GM13976 (cell line): ENCODE measurements at regions not wholly inside any gene's neighbourhood (a gene's known extent, or its start where the extent isn't known, plus 50 kb on each side); places are given as distances from the start of the nearest gene placed in this dataset.

Experiments used
- DNase-seq: peaks from one replicate; pipeline ENCODE4 v3.0.0; 2012; ENCODE audit warnings: low spot score
- in situ Hi-C: fragments of 300-500 bp; cut with MboI; formaldehyde crosslinking; loops from one replicate; pipeline ENCODE4 v1.12.0; 2022; ENCODE audit warnings: low sequenced_read_pairs, mixed read lengths, inconsistent platforms; ENCODE audit not compliant: unreplicated experiment
- TF ChIP-seq, protein P1 (sequence below): IDR thresholded peaks from 2 replicates; pipeline ENCODE4 v1.5.1; 2012; ENCODE audit warnings: borderline replicate concordance, mild to moderate bottlenecking; ENCODE audit not compliant: insufficient read depth; ENCODE audit errors: extremely low read depth, missing control alignments, control extremely low read depth

DNA sequence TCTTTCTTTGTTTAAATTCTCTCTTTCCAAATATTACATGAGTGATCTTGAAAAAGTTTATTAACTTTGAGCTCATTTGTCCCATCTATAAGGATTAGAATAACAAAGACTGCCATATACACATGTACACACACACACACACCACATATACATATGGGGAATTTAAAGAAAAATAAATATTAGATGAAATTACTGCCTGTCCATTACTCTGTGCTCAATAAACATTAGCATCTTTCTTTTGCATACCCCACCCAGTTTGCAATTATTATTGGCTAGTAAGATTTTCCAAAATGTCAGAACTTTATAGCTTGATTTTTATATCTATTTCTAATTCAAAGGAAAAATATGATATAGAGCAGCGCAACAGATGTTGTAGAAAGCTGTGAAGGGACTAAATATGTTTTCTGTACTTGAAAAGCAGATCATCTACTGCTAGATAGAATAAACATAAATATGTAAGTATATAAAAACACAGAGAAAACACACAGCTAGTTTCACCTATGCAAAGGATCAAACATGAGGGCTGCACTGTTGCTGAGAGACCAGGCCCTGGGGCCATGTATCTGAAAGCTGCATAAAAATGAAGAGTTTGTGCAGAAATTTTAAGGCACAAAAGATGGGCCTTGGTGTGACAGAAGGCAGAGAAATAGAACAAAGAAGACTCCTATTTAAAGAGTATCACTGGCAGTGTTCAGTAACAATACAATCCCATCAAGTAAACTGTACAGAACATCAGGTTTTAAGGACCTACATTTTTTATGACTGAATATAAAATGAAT is 114.2 kb upstream of the NECTIN3 start:
- TF ChIP-seq, protein P1, sequence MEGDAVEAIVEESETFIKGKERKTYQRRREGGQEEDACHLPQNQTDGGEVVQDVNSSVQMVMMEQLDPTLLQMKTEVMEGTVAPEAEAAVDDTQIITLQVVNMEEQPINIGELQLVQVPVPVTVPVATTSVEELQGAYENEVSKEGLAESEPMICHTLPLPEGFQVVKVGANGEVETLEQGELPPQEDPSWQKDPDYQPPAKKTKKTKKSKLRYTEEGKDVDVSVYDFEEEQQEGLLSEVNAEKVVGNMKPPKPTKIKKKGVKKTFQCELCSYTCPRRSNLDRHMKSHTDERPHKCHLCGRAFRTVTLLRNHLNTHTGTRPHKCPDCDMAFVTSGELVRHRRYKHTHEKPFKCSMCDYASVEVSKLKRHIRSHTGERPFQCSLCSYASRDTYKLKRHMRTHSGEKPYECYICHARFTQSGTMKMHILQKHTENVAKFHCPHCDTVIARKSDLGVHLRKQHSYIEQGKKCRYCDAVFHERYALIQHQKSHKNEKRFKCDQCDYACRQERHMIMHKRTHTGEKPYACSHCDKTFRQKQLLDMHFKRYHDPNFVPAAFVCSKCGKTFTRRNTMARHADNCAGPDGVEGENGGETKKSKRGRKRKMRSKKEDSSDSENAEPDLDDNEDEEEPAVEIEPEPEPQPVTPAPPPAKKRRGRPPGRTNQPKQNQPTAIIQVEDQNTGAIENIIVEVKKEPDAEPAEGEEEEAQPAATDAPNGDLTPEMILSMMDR = no peak
- DNase-seq = no peak
- in situ Hi-C loops = no loop called here

DNA sequence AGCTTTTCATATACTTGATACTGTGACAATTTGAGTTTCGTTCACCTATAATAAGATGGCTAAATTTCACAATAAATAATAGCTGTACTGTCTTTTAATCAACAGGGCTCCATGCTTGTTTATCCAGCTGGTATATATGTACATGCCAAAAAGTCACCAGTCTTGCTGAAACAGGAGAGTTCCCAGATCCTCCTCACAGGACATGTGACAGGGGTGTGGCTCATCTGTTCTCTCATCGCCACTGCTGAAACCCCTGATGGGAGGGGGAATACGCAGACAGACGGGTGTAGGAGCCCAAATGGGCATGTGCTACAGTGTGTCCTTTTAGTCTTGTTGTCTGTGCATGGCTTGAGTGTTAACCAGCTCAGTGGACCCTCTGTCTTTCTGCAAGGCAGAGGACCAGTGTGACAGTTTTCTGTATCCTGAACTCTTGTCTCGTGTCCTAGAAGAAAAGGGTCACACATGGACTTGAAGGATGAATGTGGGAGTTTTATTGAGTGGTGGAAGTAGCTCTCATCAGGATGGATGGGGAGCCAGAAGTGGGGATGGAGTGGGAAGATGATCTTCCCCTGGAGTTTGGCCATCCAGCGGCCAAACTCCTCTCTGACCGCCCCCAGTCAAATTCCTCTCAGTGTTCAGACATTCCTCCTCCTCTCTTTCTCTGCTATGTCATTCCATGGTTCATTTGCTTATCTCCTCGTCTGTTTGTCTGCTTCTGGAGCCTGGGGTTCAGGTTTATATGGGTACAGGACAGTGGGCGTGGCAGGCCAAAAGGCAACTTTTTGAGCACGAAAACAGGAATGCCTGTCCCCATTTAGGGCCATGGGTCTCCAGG is 113.1 kb upstream of the NECTIN3 start:
- DNase-seq = no peak
- TF ChIP-seq, protein P1 = no peak
- in situ Hi-C loops = no loop called here

DNA sequence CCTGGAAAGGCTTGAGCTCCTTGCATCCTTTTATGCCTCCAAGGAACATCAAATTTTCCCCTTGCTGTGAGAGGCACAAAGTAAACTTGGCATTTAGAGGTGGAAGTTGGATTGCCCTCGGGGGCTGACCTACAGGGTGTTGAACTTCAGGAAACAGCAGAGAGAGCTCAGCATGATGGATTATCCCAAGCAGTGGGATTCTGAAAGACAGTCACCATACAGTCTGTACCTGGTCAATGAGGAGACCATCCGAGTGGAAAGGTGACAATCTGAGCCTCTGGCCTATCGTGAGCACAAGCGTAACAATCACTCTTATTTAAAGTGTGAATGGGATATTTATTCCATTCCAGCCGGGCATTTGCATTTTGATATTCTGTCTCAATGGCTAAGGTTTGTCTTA is 105.6 kb upstream of the NECTIN3 start:
- DNase-seq = no peak
- TF ChIP-seq, protein P1 = no peak
- in situ Hi-C loops = no loop called here

DNA sequence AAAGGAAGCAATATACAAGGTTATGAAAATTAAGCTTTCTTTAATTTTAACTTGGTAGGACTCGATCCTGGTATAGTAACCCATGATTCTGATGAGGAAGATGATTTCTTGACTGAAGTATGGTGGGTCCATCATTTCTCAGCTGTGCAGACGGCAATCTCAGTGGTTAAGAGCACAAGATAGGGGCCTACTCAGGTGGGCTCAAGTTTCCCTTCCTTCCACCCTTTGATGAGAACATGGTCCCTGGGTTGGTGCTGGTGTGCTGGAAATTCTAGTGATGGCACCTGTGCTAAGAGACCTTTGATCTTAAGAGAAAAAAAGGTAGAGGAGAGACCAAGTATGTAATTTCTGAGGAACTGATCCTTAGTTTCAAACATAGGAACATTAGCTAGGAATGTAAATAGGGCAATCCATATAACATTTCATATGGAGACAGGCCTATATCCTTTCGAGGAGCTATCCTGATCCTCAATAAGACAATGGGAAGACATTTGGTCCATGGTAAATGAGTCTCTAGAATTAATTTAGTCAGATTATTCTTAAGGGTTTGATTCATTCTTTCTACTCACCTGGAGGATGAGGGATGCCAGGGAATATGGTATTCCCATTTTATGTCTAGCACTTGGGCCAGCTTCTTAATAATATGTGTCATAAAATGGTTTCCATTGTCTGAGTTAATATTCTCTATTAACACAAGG is 104.5 kb upstream of the NECTIN3 start:
- no peak for DNase-seq
- TF ChIP-seq, protein P1 = no peak
- in situ Hi-C loops = no loop called here

DNA sequence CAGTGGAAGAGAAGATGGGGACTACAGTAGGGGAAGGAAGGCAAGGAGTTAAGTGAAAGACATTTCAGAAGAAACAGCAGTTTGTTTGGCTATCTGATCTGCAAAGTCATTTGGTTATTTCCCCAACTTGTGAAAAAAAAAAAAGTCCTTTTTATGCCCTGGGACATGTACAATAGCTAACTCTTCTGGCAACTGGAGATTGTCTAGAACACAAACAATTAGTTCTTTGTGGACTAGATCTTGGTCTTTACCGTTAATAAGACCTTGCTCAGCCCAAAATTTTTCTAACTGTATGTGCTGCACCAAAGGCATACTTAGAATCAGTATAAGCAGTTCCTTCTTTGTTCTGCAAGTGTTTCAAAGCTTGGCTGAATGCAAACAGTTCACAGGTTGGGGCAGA is 103.5 kb upstream of the NECTIN3 start:
- no peak for DNase-seq
- TF ChIP-seq, protein P1 = no peak
- in situ Hi-C loops = no loop called here
